NCI-H2171 (cell line): ENCODE measurements at regions not wholly inside any gene's neighbourhood (a gene's known extent, or its start where the extent isn't known, plus 50 kb on each side); places are given as distances from the start of the nearest gene placed in this dataset.
"Not testable (repeated sequence)": the region's sequence is repeated elsewhere in the genome, so short reads cannot be mapped to it uniquely, and the experiment has no call there.

ENCODE experiments used
- DNase-seq: peaks from one replicate; lab custom pipeline; 2025; lab: John Stamatoyannopoulos, UW

DNA sequence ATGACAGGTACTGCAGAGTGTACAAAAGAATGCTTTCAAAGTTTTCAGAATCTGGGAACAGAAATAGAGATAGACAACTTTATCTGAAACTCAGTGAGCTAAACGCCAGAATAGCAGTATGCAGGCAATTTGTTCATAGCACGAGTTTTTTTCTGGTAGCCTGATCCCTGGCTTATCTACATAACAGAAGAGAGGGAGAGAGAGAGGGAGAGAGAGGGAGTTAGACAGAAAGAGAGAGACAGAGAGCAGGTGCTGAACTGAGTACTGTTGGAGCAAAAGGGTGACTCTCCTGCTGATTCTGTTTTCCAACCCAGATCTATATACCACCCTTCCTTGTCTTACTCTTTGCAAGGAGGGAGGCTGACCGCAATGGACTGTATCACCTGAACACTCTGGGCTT is 388.0 kb upstream of the CA10 start:
- no peak for DNase-seq

DNA sequence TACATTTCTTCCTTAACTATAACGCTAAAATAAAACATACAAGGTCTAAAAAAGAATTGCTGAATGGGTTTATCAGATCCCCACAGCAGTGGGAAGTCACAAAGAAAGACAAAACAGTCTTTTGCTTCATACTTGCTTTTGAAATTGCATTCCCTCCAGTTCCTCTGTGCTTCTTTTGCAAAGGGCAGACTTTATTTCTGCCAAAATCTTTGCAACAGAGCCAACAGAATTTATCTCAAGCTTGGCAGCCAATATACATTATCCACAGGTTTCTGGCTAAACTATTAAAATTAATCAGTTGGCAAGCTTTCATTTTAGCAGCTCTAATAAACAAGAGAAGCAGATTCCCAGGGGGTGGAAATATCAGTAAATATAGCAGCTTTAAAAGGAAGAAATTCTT is 378.9 kb upstream of the CA10 start:
- no peak for DNase-seq

DNA sequence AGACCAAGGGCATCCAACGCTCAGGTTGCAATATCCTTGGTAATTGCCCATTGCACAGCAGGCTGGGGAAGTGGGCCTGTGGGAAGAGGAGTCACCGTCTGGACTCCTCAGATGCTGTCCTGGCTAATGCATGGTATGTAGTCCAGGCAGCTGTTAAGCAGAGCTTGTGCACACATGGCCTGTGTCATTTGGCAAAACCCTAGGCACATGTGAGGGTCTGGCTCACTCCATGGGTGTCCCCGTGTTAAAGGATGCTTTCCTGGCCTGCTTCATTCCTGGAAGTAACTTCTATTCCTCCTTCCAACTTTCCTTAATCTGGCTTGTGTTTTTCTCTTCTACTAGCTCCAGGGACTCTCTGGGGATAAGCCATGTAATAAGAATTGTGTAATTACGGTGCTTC is 378.0 kb upstream of the CA10 start:
- DNase-seq = no peak

DNA sequence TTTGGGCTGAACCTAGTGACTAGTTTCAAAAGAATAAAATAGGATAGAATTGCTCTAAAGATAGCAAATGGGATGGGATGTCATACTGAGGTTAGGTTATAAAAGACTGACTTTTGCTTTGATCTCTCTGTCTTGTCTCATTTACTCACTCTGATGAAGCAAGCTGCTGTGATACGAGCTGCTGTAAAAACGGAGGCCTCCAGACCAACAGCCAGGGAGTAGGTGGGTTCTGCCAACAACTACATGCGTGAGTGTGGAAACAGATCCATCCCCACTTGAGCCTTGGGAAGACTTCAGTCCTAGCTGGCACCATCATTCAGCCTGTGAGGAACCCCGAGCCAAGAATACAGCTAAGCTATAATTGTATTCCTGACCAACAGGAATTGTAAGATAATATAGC is 373.9 kb upstream of the CA10 start:
- DNase-seq = no peak

DNA sequence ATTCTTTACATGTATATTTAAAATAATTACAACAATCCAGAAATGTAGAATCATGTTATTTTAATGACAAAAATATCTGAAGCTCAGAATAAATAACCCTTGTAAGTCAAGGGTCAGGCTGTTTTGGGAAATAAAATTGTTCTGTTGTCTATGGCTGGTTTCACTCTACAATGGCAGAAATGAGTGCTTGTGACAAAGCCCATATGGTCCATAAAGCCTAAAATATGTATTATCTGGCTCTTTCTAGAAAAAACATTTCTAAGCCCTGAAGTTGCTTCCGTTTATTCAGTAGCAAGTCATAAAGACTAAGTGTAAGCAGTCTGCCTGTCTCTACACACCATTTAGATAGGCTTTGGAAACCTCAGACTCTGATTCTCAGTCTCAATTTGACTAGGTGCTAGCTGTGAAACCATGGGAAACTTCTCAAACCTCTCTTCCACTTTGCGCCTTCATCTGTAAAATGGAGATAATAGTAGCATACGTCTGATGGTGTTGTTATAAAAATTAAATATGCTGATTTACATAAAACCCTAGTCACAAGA is 365.7 kb upstream of the CA10 start:
- DNase-seq = no peak

DNA sequence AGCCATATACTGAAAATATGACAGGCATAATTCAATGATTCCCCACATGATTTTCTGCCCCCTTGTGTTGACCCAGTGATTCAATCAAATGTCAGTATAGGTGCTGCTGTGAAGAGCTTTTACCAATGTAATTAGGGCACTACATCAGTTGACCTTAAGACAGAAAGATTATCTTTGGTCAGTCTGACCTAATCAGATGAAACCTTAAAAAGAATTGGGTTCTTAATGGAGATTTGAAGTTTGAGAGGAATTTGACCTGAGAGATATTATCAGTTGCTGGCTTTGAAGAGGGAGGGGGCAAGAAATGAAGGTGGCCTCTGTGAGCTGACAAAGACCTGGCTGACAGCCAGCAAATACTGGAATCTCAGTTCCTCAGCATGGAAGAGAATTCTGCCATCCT is 358.7 kb upstream of the CA10 start:
- no peak for DNase-seq

DNA sequence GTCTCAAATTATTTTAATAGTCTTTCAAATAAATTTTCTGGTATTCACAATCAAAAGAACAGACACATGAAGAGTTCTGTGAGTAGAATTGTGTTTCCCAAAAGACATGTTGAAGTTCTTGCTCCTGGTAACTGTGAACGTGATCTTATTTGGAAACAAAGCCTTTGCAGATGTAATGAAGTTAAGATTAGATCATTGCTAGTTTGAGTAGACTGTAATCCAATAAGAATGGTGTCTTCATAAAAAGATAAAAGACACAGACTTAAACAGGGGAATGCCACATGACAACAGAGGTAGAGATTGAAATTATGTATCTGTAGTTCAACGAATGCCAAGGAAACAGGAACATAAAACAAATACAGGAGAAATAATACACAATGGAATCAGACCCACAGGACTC is 357.4 kb upstream of the CA10 start:
- DNase-seq = no peak

DNA sequence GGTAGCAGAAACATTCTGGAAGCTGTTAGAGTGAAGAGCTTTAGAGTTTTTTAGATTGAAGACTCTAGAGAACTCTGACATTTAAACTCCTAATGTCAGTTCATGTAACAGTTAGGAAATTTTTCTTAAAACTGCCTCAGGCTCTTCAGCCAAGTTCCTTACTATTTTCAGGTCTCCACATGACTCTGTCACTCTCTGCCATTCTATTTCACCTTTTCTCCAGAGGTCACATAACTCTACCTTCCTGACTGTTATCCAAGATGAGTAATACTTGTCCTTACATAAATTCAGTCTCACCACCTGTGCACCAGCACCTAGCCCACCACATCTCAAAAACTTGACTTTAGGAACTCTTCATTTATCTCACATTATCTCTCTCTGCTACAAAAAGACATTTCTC is 347.1 kb upstream of the CA10 start:
- DNase-seq = no peak

DNA sequence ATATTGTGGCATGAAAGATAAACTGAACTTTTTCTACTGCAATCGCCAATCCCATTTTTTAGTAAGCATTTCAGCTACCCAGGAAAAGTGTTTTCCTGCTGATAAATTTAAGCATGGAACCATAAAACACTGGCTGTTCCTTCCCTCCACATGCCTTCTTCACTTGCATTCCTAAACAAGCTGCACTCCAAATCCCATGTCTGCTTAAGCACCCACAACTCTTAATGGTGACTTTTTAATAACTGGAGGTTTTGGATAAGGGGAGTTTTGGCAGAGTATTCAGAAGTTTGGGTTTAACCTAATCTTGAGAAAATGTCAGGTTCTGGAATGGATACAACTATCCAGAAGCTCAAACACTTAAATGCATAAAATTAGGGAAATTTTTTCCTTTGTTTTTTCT is 345.6 kb upstream of the CA10 start:
- no peak for DNase-seq

DNA sequence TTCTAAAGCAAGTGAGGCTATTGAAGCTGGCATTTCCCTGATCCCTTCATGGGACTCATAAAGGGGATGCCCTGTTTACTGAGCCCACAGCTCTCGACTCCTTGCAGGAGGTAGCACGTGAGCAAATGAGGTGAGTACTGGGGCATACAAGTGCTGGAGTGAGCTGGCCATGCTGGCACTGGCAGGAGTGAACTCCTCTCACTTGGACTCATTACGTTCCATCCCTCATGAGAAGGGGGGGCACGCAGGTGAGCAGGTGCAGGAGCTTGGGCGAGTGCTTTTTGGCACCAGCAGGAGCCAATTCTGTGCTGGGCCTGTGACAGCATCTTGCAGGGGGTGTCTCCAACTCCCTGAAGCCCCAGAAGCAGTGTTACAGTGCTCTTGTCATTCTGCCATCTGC is 337.1 kb upstream of the CA10 start:
- DNase-seq = no peak

DNA sequence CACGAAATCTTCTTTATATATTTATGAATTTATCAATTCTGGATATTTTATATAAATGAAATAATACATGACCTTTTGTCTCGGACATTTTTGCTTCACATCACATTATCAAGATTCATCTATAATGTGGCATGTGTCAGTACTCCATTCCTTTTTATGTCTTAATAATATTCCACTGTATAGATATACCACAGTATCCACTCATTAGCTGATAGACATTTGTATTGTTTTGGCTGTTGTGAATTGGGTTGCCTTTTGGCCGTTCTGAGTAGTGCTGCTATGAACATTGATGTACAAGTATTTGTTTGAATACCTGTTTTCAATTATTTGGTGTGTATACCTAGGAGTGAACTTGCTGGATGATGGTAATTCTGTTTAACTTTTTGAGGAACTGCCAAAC is 323.8 kb upstream of the CA10 start:
- no peak for DNase-seq

DNA sequence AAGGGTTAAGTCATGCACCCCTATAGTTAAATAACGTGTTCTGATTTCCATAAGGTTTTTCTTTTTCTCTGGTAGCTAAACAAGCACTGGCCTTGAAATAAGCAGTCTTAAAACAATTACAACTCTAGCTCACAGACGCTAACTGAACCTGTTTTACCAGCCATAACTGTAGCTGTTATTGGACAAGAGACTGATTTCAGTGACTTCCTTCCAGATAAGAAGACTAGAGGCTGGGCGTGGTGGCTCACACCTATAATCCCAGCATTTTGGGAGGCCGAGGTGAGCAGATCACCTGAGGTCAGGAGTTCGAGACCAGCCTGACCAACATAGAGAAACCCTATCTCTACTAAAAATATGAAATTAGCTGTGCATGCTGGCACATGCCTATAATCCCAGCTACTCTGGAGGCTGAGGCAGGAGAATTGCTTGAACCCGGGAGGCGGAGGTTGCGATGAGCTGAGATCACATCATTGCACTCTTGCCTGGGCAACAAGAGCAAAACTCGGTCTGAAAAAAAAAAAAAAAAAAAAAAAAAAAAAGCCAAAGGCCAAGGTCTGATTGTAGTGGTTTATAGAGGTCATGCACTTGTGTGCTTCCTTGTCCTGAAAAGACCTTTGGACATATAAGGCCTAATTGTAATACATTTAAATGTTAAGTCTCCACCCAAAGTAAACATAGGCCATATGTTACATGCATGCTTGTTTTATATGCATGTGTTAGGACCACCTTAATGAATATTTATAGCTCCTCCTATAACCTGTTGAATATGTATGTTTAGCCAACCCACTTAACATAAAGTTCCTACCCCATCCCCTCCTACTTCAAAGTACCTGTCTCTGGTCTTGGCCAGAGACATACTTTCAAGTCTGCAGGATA is 319.5 kb upstream of the CA10 start:
- DNase-seq = no peak

DNA sequence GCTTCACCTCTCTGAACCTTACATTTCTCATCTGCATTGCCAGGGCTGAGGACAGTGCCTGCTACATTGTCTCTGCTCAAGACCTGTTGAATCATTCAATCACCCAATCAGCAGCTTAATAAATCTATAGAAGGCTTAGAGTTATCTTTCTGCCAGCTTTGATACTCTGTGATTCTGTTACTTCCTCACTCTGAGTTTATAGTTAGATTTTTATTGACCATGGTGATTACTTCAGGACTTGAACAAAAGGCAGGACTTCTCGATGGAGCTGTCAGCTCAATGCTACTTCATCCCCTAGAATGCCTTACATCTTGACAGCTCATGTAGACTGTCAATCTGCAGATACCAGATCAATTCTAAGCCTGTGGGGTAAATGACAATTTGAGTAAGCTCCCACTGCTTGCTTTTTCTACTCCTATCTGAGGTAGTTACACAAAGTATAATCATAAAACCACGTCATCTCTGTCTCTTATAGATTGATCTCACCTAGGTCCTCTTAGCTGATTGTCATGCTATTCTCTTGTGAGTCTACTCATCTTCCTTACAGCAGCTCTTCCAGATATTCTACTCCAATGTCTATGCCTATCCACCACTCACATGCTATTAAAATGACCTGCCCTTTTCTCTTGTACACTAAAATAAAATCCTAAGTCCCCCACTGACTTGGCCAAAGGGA is 318.3 kb upstream of the CA10 start:
- DNase-seq = no peak

DNA sequence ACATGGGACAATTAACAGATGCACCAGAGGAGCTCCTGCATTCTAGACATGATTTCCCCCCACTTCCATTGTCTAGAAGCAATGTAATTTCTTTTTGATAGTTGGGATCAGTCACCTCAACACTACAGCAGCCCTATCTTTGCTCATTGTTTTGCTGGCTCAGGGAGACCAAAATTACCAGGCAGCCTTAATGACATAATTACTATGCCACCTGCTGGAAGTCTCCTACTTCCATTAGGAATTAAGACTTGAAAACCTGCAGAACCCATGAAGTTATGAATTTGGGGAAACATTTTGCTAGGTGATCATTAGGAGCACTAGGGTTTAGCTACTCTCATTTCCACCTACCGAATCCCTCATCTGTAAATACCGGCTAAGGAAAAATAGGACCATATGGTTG is 312.0 kb upstream of the CA10 start:
- no peak for DNase-seq

DNA sequence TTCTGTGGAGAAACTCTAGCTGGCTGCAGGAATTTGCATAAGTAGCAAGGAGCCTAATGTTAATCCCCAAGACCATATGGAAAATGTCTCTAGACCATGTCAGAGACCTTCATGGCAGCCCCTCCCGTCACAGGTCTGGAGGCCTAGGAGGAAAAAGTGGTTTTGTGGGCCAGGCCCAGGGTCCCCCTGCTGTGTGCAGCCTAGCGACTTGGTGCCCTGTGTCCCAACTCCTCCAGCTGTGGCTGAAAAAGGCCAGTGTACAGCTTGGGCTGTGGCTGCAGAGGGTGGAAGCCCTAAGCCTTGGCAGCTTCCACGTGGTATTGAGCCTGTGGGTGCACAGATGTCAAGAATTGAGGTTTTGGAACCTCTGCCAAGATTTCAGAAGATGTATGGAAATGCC is 306.9 kb upstream of the CA10 start:
- no peak for DNase-seq

DNA sequence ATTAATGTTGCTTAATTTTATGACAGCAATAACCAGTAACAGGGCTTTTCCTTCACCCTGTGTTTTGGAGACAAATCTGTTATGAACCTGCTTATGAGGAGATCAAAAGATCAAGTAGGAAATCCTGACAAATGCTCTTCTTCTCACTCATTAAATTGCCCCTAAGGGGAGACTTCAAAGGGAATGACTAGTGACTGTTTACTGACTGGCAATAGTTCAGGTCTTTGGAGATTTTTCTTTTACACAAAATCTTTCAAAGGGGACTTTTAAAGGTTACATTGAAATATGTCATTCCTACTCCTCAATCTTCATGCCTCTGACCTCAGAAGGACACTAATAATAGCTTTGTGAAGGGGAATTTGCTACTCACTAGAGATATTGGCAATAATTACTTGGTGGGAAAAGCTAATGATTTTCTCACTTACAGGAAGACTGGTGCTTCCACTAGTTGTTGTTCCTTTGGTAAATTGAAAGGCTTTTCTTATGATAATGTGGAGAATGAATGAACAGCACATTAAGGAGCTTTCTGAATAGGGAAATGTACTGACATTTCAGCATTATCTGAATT is 292.9 kb upstream of the CA10 start:
- DNase-seq = no peak

DNA sequence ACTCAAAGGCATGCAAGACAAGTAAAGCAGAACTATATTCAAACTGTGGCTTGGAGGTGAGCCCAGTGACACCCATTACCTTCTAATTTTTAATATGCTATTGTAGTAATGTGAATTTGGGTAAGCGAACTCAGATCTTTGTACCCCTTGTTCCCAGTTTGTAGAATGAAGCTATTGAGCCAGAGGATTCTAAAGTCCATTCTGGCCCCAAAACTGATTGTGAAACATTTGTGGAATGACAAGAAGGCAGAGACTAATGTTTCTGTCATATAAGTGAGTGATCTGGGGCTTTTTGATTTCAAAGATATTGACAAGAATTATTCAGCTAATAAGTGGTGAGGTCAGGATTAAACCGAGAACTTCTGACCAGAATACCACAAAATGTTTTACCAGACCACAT is 283.8 kb upstream of the CA10 start:
- no peak for DNase-seq

DNA sequence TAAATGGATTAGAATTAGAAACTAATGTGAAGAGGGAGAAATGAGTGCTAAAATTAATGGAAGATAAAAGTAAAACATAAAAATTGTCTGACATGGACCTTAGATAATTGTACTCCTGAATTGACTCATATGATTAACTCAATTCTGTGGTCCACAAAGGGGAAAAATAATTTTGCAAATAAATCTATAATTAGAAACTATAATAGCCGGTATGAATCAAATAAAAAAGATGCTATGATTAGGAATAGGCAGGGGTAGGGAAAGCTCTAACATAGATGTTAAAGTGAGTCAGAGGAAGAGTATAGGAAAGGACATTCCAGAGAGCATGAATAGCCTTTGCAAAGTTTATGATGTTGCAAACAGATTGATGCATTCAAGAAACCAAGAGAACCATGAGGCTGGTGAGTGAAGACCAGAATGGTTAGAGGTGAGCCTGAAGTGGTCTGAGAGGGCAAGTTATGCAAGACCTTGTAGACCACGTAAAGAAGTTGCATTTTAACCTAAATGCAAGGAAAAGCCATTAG is 262.1 kb upstream of the CA10 start:
- no peak for DNase-seq

DNA sequence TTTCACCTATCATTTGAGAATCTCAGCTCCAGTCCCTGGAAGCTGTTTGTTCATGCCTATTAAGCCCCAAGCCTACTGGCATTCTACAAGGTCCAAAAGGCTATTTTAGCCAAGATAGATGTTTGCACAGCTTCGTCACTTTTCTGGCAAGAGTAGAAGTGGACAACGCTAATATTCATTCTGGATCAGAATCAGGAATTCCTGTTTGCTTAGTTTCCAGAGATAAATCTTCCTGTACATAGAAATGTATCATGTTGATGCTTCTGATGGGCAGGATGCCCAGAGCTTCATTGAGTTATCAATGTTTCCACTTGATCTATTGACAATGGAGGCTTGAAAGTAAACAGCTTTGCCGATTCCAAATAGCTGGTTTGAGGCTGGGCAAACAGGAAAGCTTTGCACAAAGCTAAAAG is 260.7 kb upstream of the CA10 start:
- DNase-seq = no peak

DNA sequence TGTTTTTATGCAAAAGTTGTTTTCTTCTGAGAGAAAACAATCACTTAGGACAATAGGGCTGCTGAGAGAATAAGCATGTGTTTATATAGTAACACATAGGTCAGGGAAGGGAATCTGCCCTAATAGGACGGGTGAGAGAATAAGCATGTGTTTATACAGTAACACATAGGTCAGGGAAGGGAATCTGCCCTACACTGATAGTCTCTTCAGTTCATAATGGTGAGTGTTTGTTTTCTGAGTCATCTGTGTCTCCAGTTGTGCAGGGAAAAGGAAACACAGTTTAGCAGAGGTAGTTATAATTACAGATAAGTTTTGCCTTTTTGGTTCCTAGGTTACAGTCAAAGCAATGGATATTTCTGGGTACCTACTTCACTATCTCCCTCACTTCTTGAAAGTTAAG is 252.3 kb upstream of the CA10 start:
- no peak for DNase-seq

DNA sequence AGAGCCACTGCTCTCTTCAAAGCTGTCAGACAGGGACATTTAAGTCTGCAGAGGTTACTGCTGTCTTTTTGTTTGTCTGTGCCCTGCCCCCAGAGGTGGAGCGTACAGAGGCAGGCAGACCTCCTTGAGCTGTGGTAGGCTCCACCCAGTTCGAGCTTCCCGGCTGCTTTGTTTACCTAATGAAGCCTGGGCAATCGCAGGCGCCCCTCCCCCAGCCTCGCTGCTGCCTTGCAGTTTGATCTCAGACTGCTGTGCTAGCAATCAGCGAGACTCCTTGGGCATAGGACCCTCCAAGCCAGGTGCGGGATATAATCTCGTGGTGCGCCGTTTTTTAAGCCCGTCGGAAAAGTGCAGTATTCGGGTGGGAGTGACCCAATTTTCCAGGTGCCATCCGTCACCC is 250.7 kb upstream of the CA10 start:
- not testable (repeated sequence) for DNase-seq

DNA sequence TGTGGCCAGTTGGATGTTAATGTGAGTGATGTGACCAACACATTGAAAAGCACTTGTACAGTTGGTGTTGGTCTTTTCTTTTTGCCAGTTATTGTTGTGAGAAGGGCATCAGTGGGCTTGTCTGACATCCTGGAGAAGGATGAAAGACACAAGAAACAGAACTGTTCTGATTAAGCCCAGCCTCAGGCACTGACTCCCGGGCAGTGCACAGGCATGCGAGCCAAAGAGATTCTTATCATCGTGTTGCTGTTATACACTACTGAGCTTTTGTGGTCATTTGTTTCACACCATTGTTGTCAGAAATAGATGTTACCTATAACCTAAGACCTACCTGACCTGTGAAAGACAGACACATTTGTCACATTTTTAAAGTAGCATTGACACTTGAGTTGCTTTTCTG is 236.8 kb upstream of the CA10 start:
- no peak for DNase-seq

DNA sequence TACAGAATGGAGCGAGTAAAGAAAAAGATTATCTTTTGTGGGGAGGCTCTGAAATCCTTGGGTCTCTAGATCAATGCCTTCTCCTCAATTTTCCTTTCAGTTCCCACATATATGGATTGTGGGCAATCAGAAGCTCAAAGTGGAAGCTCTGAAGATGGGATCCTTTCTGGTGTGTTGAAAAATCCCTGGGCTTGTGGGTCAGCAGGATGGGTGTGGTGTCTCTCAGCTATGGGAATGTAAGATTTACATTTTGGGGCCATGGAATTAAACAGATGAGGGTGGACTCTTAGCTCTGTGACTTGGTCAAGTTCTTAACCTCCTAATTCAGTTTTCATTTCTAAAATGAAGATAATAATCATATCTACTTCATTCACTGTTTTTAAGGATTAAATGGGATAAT is 231.9 kb upstream of the CA10 start:
- no peak for DNase-seq
